ENCODE measurements at regions not wholly inside any gene's neighbourhood (a gene's known extent, or its start where the extent isn't known, plus 50 kb on each side); places are given as distances from the start of the nearest gene placed in this dataset.
A peak's percentile ranks its signal among the peaks of the same experiment; 100 is the strongest.
"Not testable (repeated sequence)": the region's sequence is repeated elsewhere in the genome, so short reads cannot be mapped to it uniquely, and the experiment has no call there.

GRCh38 chr15:30802001-30802400 is 101.7 kb upstream of the FAN1 start:
- not testable (repeated sequence) for H2AFZ ChIP-seq (ENCODE audit: low read length); H3K27ac ChIP-seq (ENCODE audit: low read length); DNase-seq; H3K79me2 ChIP-seq (ENCODE audit: low read length); H3K9me3 ChIP-seq (replicated peaks; ENCODE audit: insufficient read depth, low read length); H3K9ac ChIP-seq (ENCODE audit: low read length); H3K4me2 ChIP-seq (ENCODE audit: low read depth, low read length); H3K36me3 ChIP-seq (replicated peaks; ENCODE audit: insufficient read depth, low read length); H3F3A ChIP-seq (ENCODE audit: insufficient read depth, low read length); H3K4me1 ChIP-seq (ENCODE audit: low read length); H3K9me2 ChIP-seq (replicated peaks; ENCODE audit: insufficient read depth, low read length); H3K4me3 ChIP-seq (ENCODE audit: low read length); H4K20me1 ChIP-seq (ENCODE audit: insufficient read depth, low read length); H3K27me3 ChIP-seq (replicated peaks; ENCODE audit: insufficient read depth, low read length)

GRCh38 chr15:30803703-30804102 is 100.0 kb upstream of the FAN1 start:
- H3K9me3 ChIP-seq (replicated peaks; ENCODE audit: insufficient read depth, low read length); H3K27me3 ChIP-seq (replicated peaks; ENCODE audit: insufficient read depth, low read length); H3K9ac ChIP-seq (ENCODE audit: low read length); H3K79me2 ChIP-seq (ENCODE audit: low read length); H2AFZ ChIP-seq (ENCODE audit: low read length); H3K27ac ChIP-seq (ENCODE audit: low read length); DNase-seq; H3K36me3 ChIP-seq (replicated peaks; ENCODE audit: insufficient read depth, low read length); H3K4me2 ChIP-seq (ENCODE audit: low read depth, low read length); H4K20me1 ChIP-seq (ENCODE audit: insufficient read depth, low read length); H3F3A ChIP-seq (ENCODE audit: insufficient read depth, low read length); H3K4me3 ChIP-seq (ENCODE audit: low read length); H3K9me2 ChIP-seq (replicated peaks; ENCODE audit: insufficient read depth, low read length); H3K4me1 ChIP-seq (ENCODE audit: low read length): not testable (repeated sequence)

GRCh38 chr15:30816430-30816829 is 87.3 kb upstream of the FAN1 start:
- H3F3A ChIP-seq (ENCODE audit: insufficient read depth, low read length), result no peaks in the 10 kb centered on the region
- H3K36me3 ChIP-seq (replicated peaks; ENCODE audit: insufficient read depth, low read length), result no peaks in the 10 kb centered on the region
- no peak for DNase-seq
- no peaks in the 10 kb centered on the region for H4K20me1 ChIP-seq (ENCODE audit: insufficient read depth, low read length)
- H3K9me3 ChIP-seq (replicated peaks; ENCODE audit: insufficient read depth, low read length), result no peaks in the 10 kb centered on the region
- no peak overlapping the region for H3K9ac ChIP-seq (ENCODE audit: low read length)
- H3K9me2 ChIP-seq (replicated peaks; ENCODE audit: insufficient read depth, low read length), result no peaks in the 10 kb centered on the region
- no peak for TF ChIP-seq EZH2 (optimal IDR thresholded peaks at IDR 0.05; ENCODE audit: low read depth, low read length)
- no peak for TF ChIP-seq EZH2phosphoT487 (IDR thresholded peaks at IDR 0.05; ENCODE audit: low read length)
- TF ChIP-seq CTCF (IDR thresholded peaks at IDR 0.05; ENCODE audit: low read length), result no peak
- no peak overlapping the region for H2AFZ ChIP-seq (ENCODE audit: low read length)
- H3K27ac ChIP-seq (ENCODE audit: low read length), result no peak overlapping the region
- no peak overlapping the region for H3K4me3 ChIP-seq (ENCODE audit: low read length)
- H3K4me1 ChIP-seq (ENCODE audit: low read length), result no peaks in the 10 kb centered on the region
- no peaks in the 10 kb centered on the region for H3K27me3 ChIP-seq (replicated peaks; ENCODE audit: insufficient read depth, low read length)
- H3K79me2 ChIP-seq (ENCODE audit: low read length), result no peaks in the 10 kb centered on the region
- H3K4me2 ChIP-seq (ENCODE audit: low read depth, low read length), result no peak overlapping the region

- peak overlapping the region; percentile 13; the same call in 1 of the 2 replicates for H3K4me2 ChIP-seq (ENCODE audit: low read depth, low read length)
Measured at GRCh38 chr15:30823068-30823813, 80.5 kb upstream of the FAN1 start.

More at GRCh38 chr15:30823068-30823813, 80.5 kb upstream of the FAN1 start:
- H3K27ac ChIP-seq (ENCODE audit: low read length), result peak overlapping the region; percentile 17; the same call in 1 of the 2 replicates
- not testable (repeated sequence) for H3F3A ChIP-seq (ENCODE audit: insufficient read depth, low read length); H3K79me2 ChIP-seq (ENCODE audit: low read length); H4K20me1 ChIP-seq (ENCODE audit: insufficient read depth, low read length); H3K27me3 ChIP-seq (replicated peaks; ENCODE audit: insufficient read depth, low read length); H3K36me3 ChIP-seq (replicated peaks; ENCODE audit: insufficient read depth, low read length); H3K4me1 ChIP-seq (ENCODE audit: low read length); H3K9me3 ChIP-seq (replicated peaks; ENCODE audit: insufficient read depth, low read length); H3K9me2 ChIP-seq (replicated peaks; ENCODE audit: insufficient read depth, low read length)
- H3K9ac ChIP-seq (ENCODE audit: low read length), result peak overlapping the region; percentile 42; the same call in 1 of the 2 replicates
- peak overlapping the region; percentile 67 for H2AFZ ChIP-seq (ENCODE audit: low read length)
- peak; percentile 55 for DNase-seq
- H3K4me3 ChIP-seq (ENCODE audit: low read length), result peak overlapping the region; percentile 67
